ENCODE measurements at regions not wholly inside any gene's neighbourhood (a gene's known extent, or its start where the extent isn't known, plus 50 kb on each side); places are given as distances from the start of the nearest gene placed in this dataset.

- Mint-ChIP-seq H3K9me3 (no peaks in the 10 kb centered on the region), H3K4me3 (no peak overlapping the region), H3K36me3 (ENCODE audit: low read depth) (no peaks in the 10 kb centered on the region), H3K27ac (no peak overlapping the region), H3K27me3 (ENCODE audit: insufficient read depth, low read depth, poor library complexity) (no peaks in the 10 kb centered on the region), H3K4me1 (peaks cover 24% of the 10 kb centered on the region)
- H3K4me1 ChIP-seq (ENCODE audit: insufficient read depth): 0 out of 2 replicates have a peak, but pooled peaks cover 6% of the 10 kb centered on the region
- no peak for DNase-seq (ENCODE audit: low spot score)
- no peaks in the 10 kb centered on the region for H4K20me1 ChIP-seq (replicated peaks; ENCODE audit: insufficient read depth)
- H3K36me3 ChIP-seq (ENCODE audit: insufficient read depth): no peaks in the 10 kb centered on the region
- H2AFZ ChIP-seq: no peak overlapping the region
- H3K79me2 ChIP-seq (replicated peaks; ENCODE audit: insufficient read depth): no peaks in the 10 kb centered on the region
- no peaks in the 10 kb centered on the region for H3F3A ChIP-seq (replicated peaks; ENCODE audit: low read depth)
- H3K27ac ChIP-seq (ENCODE audit: low read depth): no peak overlapping the region
- ATAC-seq: no peak
- TF ChIP-seq NANOG (IDR thresholded peaks at IDR 0.05; ENCODE audit: borderline replicate concordance) (no peak), CREB1 (CRISPR knock-in tag; IDR thresholded peaks at IDR 0.05; ENCODE audit: low read depth) (no peak), POLR2AphosphoS5 (IDR thresholded peaks at IDR 0.05; ENCODE audit: low read depth) (no peak), ZNF114 (CRISPR knock-in tag; IDR thresholded peaks at IDR 0.05) (no peak), CTCF (conservative IDR thresholded peaks at IDR 0.05; ENCODE audit: low read depth in 2 of 2) (no peak), STAT1 (IDR thresholded peaks at IDR 0.05; ENCODE audit: unreplicated experiment) (no peak), ETS1 (IDR thresholded peaks at IDR 0.05) (no peak), EZH2 (IDR thresholded peaks at IDR 0.05; ENCODE audit: low read depth, unreplicated experiment) (no peak), REST (IDR thresholded peaks at IDR 0.05; ENCODE audit: unreplicated experiment) (no peak), EZH2phosphoT487 (IDR thresholded peaks at IDR 0.05; ENCODE audit: unreplicated experiment) (no peak), JUNB (IDR thresholded peaks at IDR 0.05; ENCODE audit: unreplicated experiment) (no peak), ZNF331 (CRISPR knock-in tag; IDR thresholded peaks at IDR 0.05; ENCODE audit: low read depth) (no peak), ZNF462 (CRISPR knock-in tag; IDR thresholded peaks at IDR 0.05) (no peak)
- H3K27me3 ChIP-seq (ENCODE audit: insufficient read depth): no peaks in the 10 kb centered on the region
- H3K4me3 ChIP-seq: no peak overlapping the region
- no peaks in the 10 kb centered on the region for H3K9me2 ChIP-seq (ENCODE audit: insufficient read depth)
- no peak overlapping the region for H3K4me2 ChIP-seq
These were observed 53.8 kb upstream of the LYRM9 start for GRCh38 chr17:27947005-27947406.
